Trophoblast cell (in vitro differentiated cells and primary cell): ENCODE measurements at regions not wholly inside any gene's neighbourhood (a gene's known extent, or its start where the extent isn't known, plus 50 kb on each side); places are given as distances from the start of the nearest gene placed in this dataset.

Source experiments
- DNase-seq, 2 donors: peaks; one replicate each; pipeline ENCODE4 v3.0.0-alpha.2; 2016
- H2AFZ ChIP-seq: 2 replicates; pipeline ENCODE4 v1.6.1; 2013; ENCODE audit warnings: low read length, moderate library complexity, mild to moderate bottlenecking; ENCODE audit not compliant: insufficient read depth, poor library complexity
- H2AK5ac ChIP-seq: 2 replicates; pipeline ENCODE4 v1.6.1; 2013; ENCODE audit warnings: mild to moderate bottlenecking, low read length
- H2BK120ac ChIP-seq: 2 replicates; pipeline ENCODE4 v1.6.1; 2013; ENCODE audit warnings: low read length, mild to moderate bottlenecking, moderate library complexity; ENCODE audit not compliant: insufficient read depth, poor library complexity
- H2BK12ac ChIP-seq: 2 replicates; pipeline ENCODE4 v1.6.1; 2013; ENCODE audit warnings: mild to moderate bottlenecking, low read length, moderate library complexity
- H2BK5ac ChIP-seq: 2 replicates; pipeline ENCODE4 v1.6.1; 2013; ENCODE audit warnings: low read length, low read depth, moderate library complexity, mild to moderate bottlenecking; ENCODE audit not compliant: poor library complexity
- H3K14ac ChIP-seq: 2 replicates; pipeline ENCODE4 v1.6.1; 2013; ENCODE audit warnings: mild to moderate bottlenecking, low read length
- H3K18ac ChIP-seq: 2 replicates; pipeline ENCODE4 v1.6.1; 2013; ENCODE audit warnings: mild to moderate bottlenecking, low read length
- H3K23ac ChIP-seq: 2 replicates; pipeline ENCODE4 v1.6.1; 2013; ENCODE audit warnings: low read length
- H3K27ac ChIP-seq: 2 replicates; pipeline ENCODE4 v1.5.1; 2013; ENCODE audit warnings: low read depth, mild to moderate bottlenecking, inconsistent platforms, low read length, moderate library complexity
- H3K27me3 ChIP-seq: 2 replicates; pipeline ENCODE4 v1.6.1; 2013; ENCODE audit warnings: inconsistent platforms, mild to moderate bottlenecking, low read length, moderate library complexity; ENCODE audit not compliant: insufficient read depth
- H3K36me3 ChIP-seq, 2 experiments: 1 replicate in 1 of 2; 2 replicates in 1 of 2; pipeline ENCODE4 v1.6.1; 2013; ENCODE audit warnings: low read length in 2 of 2, mild to moderate bottlenecking in 2 of 2, moderate library complexity in 1 of 2; ENCODE audit not compliant: insufficient read depth in 2 of 2, control insufficient read depth in 1 of 2
- H3K4ac ChIP-seq: 2 replicates; pipeline ENCODE4 v1.6.1; 2013; ENCODE audit warnings: low read depth, mild to moderate bottlenecking, low read length, moderate library complexity
- H3K4me1 ChIP-seq, 2 experiments: 1 replicate in 1 of 2; 2 replicates in 1 of 2; pipeline ENCODE4 v1.6.1; 2013; ENCODE audit warnings: low read length in 2 of 2, mild to moderate bottlenecking in 2 of 2, moderate library complexity in 1 of 2; ENCODE audit not compliant: insufficient read depth in 2 of 2, control insufficient read depth in 1 of 2
- H3K4me2 ChIP-seq: 2 replicates; pipeline ENCODE4 v1.6.1; 2013; ENCODE audit warnings: inconsistent platforms, mild to moderate bottlenecking, low read length, moderate library complexity
- H3K4me3 ChIP-seq: 2 replicates; pipeline ENCODE4 v1.5.1; 2013; ENCODE audit warnings: mild to moderate bottlenecking, low read depth, low read length, inconsistent platforms
- H3K79me1 ChIP-seq: one replicate; pipeline ENCODE4 v1.6.1; 2013; ENCODE audit warnings: low read length
- H3K79me2 ChIP-seq: 2 replicates; pipeline ENCODE4 v1.6.1; 2013; ENCODE audit warnings: low read length, mild to moderate bottlenecking; ENCODE audit not compliant: control insufficient read depth, insufficient read depth, poor library complexity
- H3K9ac ChIP-seq: 2 replicates; pipeline ENCODE4 v1.6.1; 2013; ENCODE audit warnings: mild to moderate bottlenecking, low read length
- H3K9me3 ChIP-seq: 2 replicates; pipeline ENCODE4 v1.6.1; 2013; ENCODE audit warnings: low read depth, mild to moderate bottlenecking, control low read depth, inconsistent platforms, low read length; ENCODE audit not compliant: insufficient read depth
- H4K12ac ChIP-seq: 2 replicates; pipeline ENCODE4 v1.6.1; 2013; ENCODE audit warnings: low read depth, mild to moderate bottlenecking, low read length, moderate library complexity
- H4K8ac ChIP-seq: 2 replicates; pipeline ENCODE4 v1.6.1; 2013; ENCODE audit warnings: low read depth, mild to moderate bottlenecking, low read length, moderate library complexity
- H4K91ac ChIP-seq: one replicate; pipeline ENCODE4 v1.6.1; 2013; ENCODE audit warnings: low read depth, mild to moderate bottlenecking, low read length, moderate library complexity
- WGBS: extraction: QIAGEN DNeasy Blood & Tissue Kit; methylation state at CpG from one replicate; pipeline ENCODE4 v1.1.7; 2013; ENCODE audit warnings: missing lambda C conversion rate; ENCODE audit not compliant: insufficient read length, insufficient coverage; ENCODE audit errors: extremely low coverage; 5-methylcytosine and 5-hydroxymethylcytosine counted together

GRCh38 chr10:129416155-129416554 lies 50.9 kb upstream of the MGMT start:
- Histone ChIP-seq H3K4me2 (no peak overlapping the region), H3K79me1 (no peaks in the 10 kb centered on the region), H4K91ac (no peak overlapping the region), H4K12ac (no peak overlapping the region), H3K9ac (no peak overlapping the region), H3K14ac (no peak overlapping the region), H2AFZ (no peak overlapping the region), H2BK12ac (no peak overlapping the region), H2AK5ac (no peak overlapping the region), H3K9me3 (peaks cover 3% of the 10 kb centered on the region), H3K4me1 (no peaks in the 10 kb centered on the region), H4K8ac (no peak overlapping the region), H3K4me3 (no peak overlapping the region), H3K23ac (no peak overlapping the region), H3K79me2 (no peaks in the 10 kb centered on the region), H3K36me3 (no peaks in the 10 kb centered on the region), H3K27ac (no peak overlapping the region), H3K4ac (no peak overlapping the region), H2BK5ac (no peak overlapping the region), H2BK120ac (no peak overlapping the region), H3K18ac (no peak overlapping the region), H3K27me3 (no peaks in the 10 kb centered on the region)
- peak; percentile 67 to 74 for DNase-seq
- WGBS, result no CpG with 5 or more reads among the region's 8 CpGs

GRCh38 chr10:129416956-129417765 lies 49.9 kb upstream of the MGMT start:
- H3K23ac ChIP-seq, result no peak overlapping the region
- H3K79me2 ChIP-seq, result no peaks in the 10 kb centered on the region
- H4K8ac ChIP-seq, result no peak overlapping the region
- no peak overlapping the region for H2AK5ac ChIP-seq
- H3K4me2 ChIP-seq, result no peak overlapping the region
- H3K4ac ChIP-seq, result no peak overlapping the region
- DNase-seq, result peak in 1 of 2 donors; percentile 1
- no peaks in the 10 kb centered on the region for H3K4me1 ChIP-seq
- no peak overlapping the region for H2AFZ ChIP-seq
- no peak overlapping the region for H3K27ac ChIP-seq
- no CpG with 5 or more reads among the region's 14 CpGs for WGBS
- H3K18ac ChIP-seq, result no peak overlapping the region
- H3K14ac ChIP-seq, result no peak overlapping the region
- H2BK12ac ChIP-seq, result no peak overlapping the region
- H2BK120ac ChIP-seq, result no peak overlapping the region
- no peak overlapping the region for H2BK5ac ChIP-seq
- no peaks in the 10 kb centered on the region for H3K27me3 ChIP-seq
- no peaks in the 10 kb centered on the region for H3K79me1 ChIP-seq
- H3K36me3 ChIP-seq, result no peaks in the 10 kb centered on the region
- H4K91ac ChIP-seq, result no peak overlapping the region
- peaks cover 3% of the 10 kb centered on the region for H3K9me3 ChIP-seq
- H3K4me3 ChIP-seq, result no peak overlapping the region
- no peak overlapping the region for H3K9ac ChIP-seq
- no peak overlapping the region for H4K12ac ChIP-seq
